GM12891 (cell line): ENCODE measurements at regions not wholly inside any gene's neighbourhood (a gene's known extent, or its start where the extent isn't known, plus 50 kb on each side); places are given as distances from the start of the nearest gene placed in this dataset.
"Not testable (repeated sequence)": the region's sequence is repeated elsewhere in the genome, so short reads cannot be mapped to it uniquely, and the experiment has no call there.

Experiments
- DNase-seq: peaks from one replicate; pipeline ENCODE4 v3.0.0; 2011; ENCODE audit warnings: low spot score; ENCODE audit not compliant: insufficient read length
- FAIRE-seq: peaks from 2 replicates; lab custom pipeline; 2011; peaks lifted over from hg19 to GRCh38; lab: Jason Lieb, UNC
- PAX5 ChIP-seq: IDR thresholded peaks from 2 replicates; pipeline ENCODE4 v1.6.1; 2011; ENCODE audit warnings: low read length, moderate library complexity, mild to moderate bottlenecking; ENCODE audit not compliant: insufficient read depth, severe bottlenecking
- POLR2A ChIP-seq: IDR thresholded peaks from 2 replicates; pipeline ENCODE4 v1.6.1; 2011; ENCODE audit warnings: low read depth, low read length, control low read depth
- POLR2AphosphoS5 ChIP-seq: IDR thresholded peaks from 2 replicates; pipeline ENCODE4 v1.6.1; 2011; ENCODE audit warnings: low read depth, low read length, control low read depth
- POU2F2 ChIP-seq: IDR thresholded peaks from 2 replicates; pipeline ENCODE4 v1.6.1; 2011; ENCODE audit warnings: low read depth, mild to moderate bottlenecking, control low read depth, low read length, moderate library complexity
- SPI1 ChIP-seq: IDR thresholded peaks from 2 replicates; pipeline ENCODE4 v1.6.1; 2011; ENCODE audit warnings: low read depth, low read length, control low read depth
- TAF1 ChIP-seq: IDR thresholded peaks from 2 replicates; pipeline ENCODE4 v1.6.1; 2011; ENCODE audit warnings: low read depth, low read length, control low read depth

DNA sequence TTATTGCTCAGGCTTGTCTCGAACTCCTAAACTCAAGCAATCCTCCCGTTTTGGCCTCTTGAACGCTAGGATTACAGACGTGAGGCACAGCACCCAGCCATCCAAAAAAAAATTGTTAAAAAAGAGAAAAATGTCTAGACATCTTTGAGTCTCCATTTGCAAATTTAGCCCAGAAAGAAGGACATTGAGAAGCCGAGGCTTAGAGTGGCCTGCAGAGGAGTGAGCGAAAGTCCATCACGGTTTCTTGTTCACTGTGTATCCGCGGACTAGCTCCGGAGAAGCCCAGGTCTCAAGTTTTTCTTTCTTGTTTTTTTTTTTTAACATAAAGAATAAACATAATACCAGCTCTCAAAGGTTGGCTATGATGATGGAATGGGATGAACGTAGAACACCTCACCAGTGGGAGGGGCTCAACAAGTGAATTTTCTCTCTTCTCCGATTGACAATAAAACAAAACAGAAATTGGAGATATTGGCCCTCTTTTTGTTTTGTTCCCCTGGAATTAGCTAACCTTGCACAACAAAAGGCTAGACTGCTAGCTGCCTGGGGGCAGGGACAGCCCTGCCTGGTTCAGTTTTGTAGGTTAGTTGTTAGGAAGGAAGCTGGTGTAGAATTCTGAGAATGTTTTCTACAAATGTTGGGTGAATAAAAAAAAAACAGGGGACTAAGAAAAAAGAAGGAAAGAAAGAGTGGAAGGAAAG lies 163.4 kb downstream of the MYCN start:
- TF ChIP-seq POLR2AphosphoS5, result no peak
- TF ChIP-seq POLR2A, result no peak
- TF ChIP-seq PAX5, result no peak
- TF ChIP-seq SPI1, result no peak
- TF ChIP-seq POU2F2, result no peak
- TF ChIP-seq TAF1, result no peak
- FAIRE-seq (no peak), DNase-seq (no peak)

DNA sequence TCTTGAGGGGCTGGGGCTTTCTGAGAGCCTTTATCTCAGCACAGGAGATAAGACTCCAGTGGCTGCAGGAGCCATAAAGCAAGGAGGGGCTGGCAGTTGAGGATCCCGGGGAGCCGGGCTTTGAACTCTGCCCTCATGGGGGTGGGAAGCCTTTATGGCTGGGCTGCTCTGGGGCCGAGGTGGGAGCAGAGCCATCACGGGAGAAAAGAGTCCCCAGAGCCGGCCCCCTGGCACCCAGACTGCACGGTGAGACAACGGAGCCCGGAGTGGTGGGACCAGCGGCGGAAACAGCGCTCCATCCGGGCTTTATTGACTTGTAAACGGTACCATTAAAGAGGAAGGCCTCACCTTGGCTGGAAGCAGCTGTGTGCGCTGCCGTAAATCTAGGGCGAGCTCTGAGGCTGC lies 162.6 kb downstream of the MYCN start:
- TF ChIP-seq POLR2AphosphoS5, result no peak
- TF ChIP-seq POLR2A, result no peak
- TF ChIP-seq PAX5, result no peak
- TF ChIP-seq TAF1, result no peak
- no peak for TF ChIP-seq SPI1
- no peak for TF ChIP-seq POU2F2
- no peak for FAIRE-seq
- DNase-seq, result no peak

- no peak for TF ChIP-seq TAF1
- no peak for TF ChIP-seq PAX5
- TF ChIP-seq POU2F2, result no peak
- TF ChIP-seq SPI1, result no peak
- TF ChIP-seq POLR2A, result no peak
- no peak for TF ChIP-seq POLR2AphosphoS5
- FAIRE-seq (no peak), DNase-seq (no peak)
Measured at GRCh38 chr2:16102358-16102975, 162.1 kb downstream of the MYCN start.

DNA sequence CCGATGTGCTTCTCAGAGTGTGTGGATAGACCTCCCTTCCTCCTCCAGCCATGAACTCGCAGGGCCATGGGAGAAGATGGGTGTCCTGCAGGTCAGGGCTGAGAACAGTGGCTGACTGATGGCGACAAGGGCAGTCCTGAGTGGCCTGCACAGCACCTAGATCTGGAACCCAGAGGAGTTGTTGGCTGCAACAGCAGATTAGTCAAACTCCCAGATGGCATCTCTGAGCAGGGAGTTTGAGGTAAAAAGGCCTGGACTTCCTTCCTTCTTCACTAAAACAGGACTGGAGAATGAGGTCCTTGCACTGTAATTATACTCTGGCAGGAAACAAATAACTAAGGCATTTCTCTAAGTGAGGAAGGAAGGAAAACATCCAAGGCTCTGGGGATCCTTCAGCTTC lies 160.8 kb downstream of the MYCN start:
- TF ChIP-seq TAF1, result no peak
- no peak for TF ChIP-seq POU2F2
- TF ChIP-seq POLR2A, result no peak
- no peak for TF ChIP-seq POLR2AphosphoS5
- no peak for TF ChIP-seq SPI1
- no peak for TF ChIP-seq PAX5
- FAIRE-seq (no peak), DNase-seq (no peak)

- FAIRE-seq, result no peak
Measured at GRCh38 chr2:16100006-16100405, 159.7 kb downstream of the MYCN start.

DNA sequence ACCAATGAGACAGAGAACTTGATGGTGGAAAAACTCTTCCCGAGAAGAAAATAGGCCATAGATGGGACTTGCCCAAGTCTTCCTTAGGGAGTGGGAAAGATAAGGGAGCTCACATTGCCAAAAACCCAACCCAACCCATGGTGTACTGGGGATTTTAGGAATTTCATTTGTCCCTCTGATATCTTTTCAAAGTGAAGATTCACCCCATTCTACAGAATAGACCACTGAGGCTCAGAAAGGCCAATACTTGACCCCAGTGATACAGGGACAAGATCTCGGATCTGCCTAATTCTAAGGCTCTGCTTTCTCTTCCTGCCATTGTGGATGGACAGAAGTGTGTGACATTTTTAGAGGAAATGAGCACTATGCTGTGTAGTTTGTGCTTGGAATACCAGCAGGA lies 159.0 kb downstream of the MYCN start:
- TF ChIP-seq PAX5 (no peak), POLR2AphosphoS5 (no peak), SPI1 (no peak), TAF1 (no peak), POU2F2 (no peak), POLR2A (no peak)
- FAIRE-seq, result no peak
- DNase-seq, result no peak

More at GRCh38 chr2:16100006-16100405, 159.7 kb downstream of the MYCN start:
- DNase-seq, result no peak
- TF ChIP-seq SPI1 (no peak), POLR2A (no peak), POU2F2 (no peak), POLR2AphosphoS5 (no peak), TAF1 (no peak), PAX5 (no peak)

- TF ChIP-seq PAX5 (no peak), POLR2AphosphoS5 (no peak), SPI1 (no peak), TAF1 (no peak)
- DNase-seq (no peak), FAIRE-seq (no peak)
Measured at GRCh38 chr2:16096962-16097361, 156.6 kb downstream of the MYCN start.

DNA sequence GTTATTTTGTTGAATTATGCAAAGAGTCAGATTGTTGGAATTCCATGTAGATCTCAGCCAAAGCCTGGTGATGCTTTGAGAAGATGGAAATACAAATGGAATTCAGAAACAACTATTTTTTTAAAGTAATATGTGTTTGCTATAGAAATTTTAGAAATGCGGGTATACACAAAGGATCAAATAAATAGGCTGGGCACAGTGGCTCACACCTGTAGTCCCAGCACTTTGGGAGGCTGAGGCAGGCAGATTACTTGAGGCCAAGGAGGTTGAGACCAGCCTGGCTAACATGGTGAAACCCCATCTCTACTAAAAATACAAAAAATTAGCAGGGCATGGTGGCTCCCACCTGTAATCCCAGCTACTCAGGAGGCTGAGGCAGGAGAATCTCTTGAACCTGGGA lies 155.1 kb downstream of the MYCN start:
- not testable (repeated sequence) for DNase-seq, FAIRE-seq

- no peak for DNase-seq
- no peak for FAIRE-seq
Measured at GRCh38 chr2:16094811-16095210, 154.5 kb downstream of the MYCN start.

More at GRCh38 chr2:16094811-16095210, 154.5 kb downstream of the MYCN start:
- TF ChIP-seq POLR2AphosphoS5, result no peak
- no peak for TF ChIP-seq SPI1
